Activated naive CD8-positive, alpha-beta T cell treated with anti-CD3 and anti-CD28 coated beads, Interleukin-2, amount 10 ng/mL, durations not matched to agents 7 days and 5 days (primary cell): ENCODE measurements at regions not wholly inside any gene's neighbourhood (a gene's known extent, or its start where the extent isn't known, plus 50 kb on each side); places are given as distances from the start of the nearest gene placed in this dataset.

Source experiments
- ATAC-seq: fragments of 150-1000 bp; cut with Tn5 transposase; one replicate; pipeline ENCODE4 v1.10.0; 2021; ENCODE audit warnings: low read depth, moderate library complexity
- POLR2A ChIA-PET: fragments of 350-600 bp; sonication (Branson Sonifier 250); formaldehyde crosslinking; loops from one replicate; lab custom pipeline; 2021; ENCODE audit warnings: antibody characterized with exemption; lab: Charles Lee
- DNase-seq: peaks from one replicate; pipeline ENCODE4 v3.0.0; 2021
- H3K27ac Mint-ChIP-seq: one replicate; pipeline ENCODE4 v1.8.0; 2022; ENCODE audit warnings: mild to moderate bottlenecking, mixed read lengths
- H3K27me3 Mint-ChIP-seq: one replicate; pipeline ENCODE4 v1.8.0; 2022; ENCODE audit warnings: mild to moderate bottlenecking, moderate library complexity, mixed read lengths
- H3K36me3 Mint-ChIP-seq: one replicate; pipeline ENCODE4 v1.8.0; 2021; ENCODE audit warnings: mild to moderate bottlenecking, mixed read lengths
- H3K4me1 Mint-ChIP-seq: one replicate; pipeline ENCODE4 v1.8.0; 2021; ENCODE audit warnings: mixed read lengths
- H3K4me3 Mint-ChIP-seq: one replicate; pipeline ENCODE4 v1.8.0; 2022; ENCODE audit warnings: mild to moderate bottlenecking, moderate library complexity, mixed read lengths
- H3K9me3 Mint-ChIP-seq: one replicate; pipeline ENCODE4 v1.8.0; 2021; ENCODE audit warnings: mixed read lengths

- no peak overlapping the region for H3K4me3 Mint-ChIP-seq
Observed at GRCh38 chr17:15049795-15050160, 215.3 kb downstream of the PMP22 start.

GRCh38 chr17:15048933-15049794 is 216.0 kb downstream of the PMP22 start:
- ATAC-seq (no peak), DNase-seq (no peak)
- H3K4me3 Mint-ChIP-seq = no peak overlapping the region
- POLR2A ChIA-PET = no interaction called here
- H3K9me3 Mint-ChIP-seq = no peaks in the 10 kb centered on the region
- H3K27me3 Mint-ChIP-seq = peaks cover 17% of the 10 kb centered on the region
- no peaks in the 10 kb centered on the region for H3K4me1 Mint-ChIP-seq
- no peak overlapping the region for H3K27ac Mint-ChIP-seq
- no peaks in the 10 kb centered on the region for H3K36me3 Mint-ChIP-seq

More at GRCh38 chr17:15049795-15050160, 215.3 kb downstream of the PMP22 start:
- ATAC-seq (no peak), DNase-seq (no peak)
- Mint-ChIP-seq H3K4me1 (no peaks in the 10 kb centered on the region), H3K9me3 (no peaks in the 10 kb centered on the region), H3K27me3 (peaks cover 17% of the 10 kb centered on the region), H3K27ac (no peak overlapping the region), H3K36me3 (no peaks in the 10 kb centered on the region)
- POLR2A ChIA-PET = no interaction called here

GRCh38 chr17:15048381-15048780 is 216.7 kb downstream of the PMP22 start:
- POLR2A ChIA-PET = no interaction called here
- H3K4me1 Mint-ChIP-seq = no peaks in the 10 kb centered on the region
- H3K36me3 Mint-ChIP-seq = no peaks in the 10 kb centered on the region
- peaks cover 17% of the 10 kb centered on the region for H3K27me3 Mint-ChIP-seq
- DNase-seq = no peak
- H3K4me3 Mint-ChIP-seq = no peak overlapping the region
- no peak for ATAC-seq
- no peaks in the 10 kb centered on the region for H3K9me3 Mint-ChIP-seq
- no peak overlapping the region for H3K27ac Mint-ChIP-seq

GRCh38 chr17:15042311-15042710 is 222.8 kb downstream of the PMP22 start:
- Mint-ChIP-seq H3K27me3 (peaks cover 4% of the 10 kb centered on the region), H3K4me1 (no peaks in the 10 kb centered on the region), H3K27ac (no peak overlapping the region), H3K36me3 (no peaks in the 10 kb centered on the region), H3K9me3 (no peaks in the 10 kb centered on the region), H3K4me3 (no peak overlapping the region)
- ATAC-seq (no peak), DNase-seq (no peak)
- POLR2A ChIA-PET = no interaction called here

GRCh38 chr17:15039366-15039765 is 225.8 kb downstream of the PMP22 start:
- no peak overlapping the region for H3K4me3 Mint-ChIP-seq
- no peak for ATAC-seq
- no peaks in the 10 kb centered on the region for H3K36me3 Mint-ChIP-seq
- POLR2A ChIA-PET = no interaction called here
- DNase-seq = no peak
- no peaks in the 10 kb centered on the region for H3K27me3 Mint-ChIP-seq
- peaks cover 2% of the 10 kb centered on the region for H3K9me3 Mint-ChIP-seq
- no peaks in the 10 kb centered on the region for H3K4me1 Mint-ChIP-seq
- no peak overlapping the region for H3K27ac Mint-ChIP-seq

- H3K27me3 Mint-ChIP-seq = no peaks in the 10 kb centered on the region
- DNase-seq = no peak
- H3K9me3 Mint-ChIP-seq = peaks cover 2% of the 10 kb centered on the region
- no peak for ATAC-seq
- H3K36me3 Mint-ChIP-seq = no peaks in the 10 kb centered on the region
- POLR2A ChIA-PET = no interaction called here
- H3K4me1 Mint-ChIP-seq = no peaks in the 10 kb centered on the region
- H3K27ac Mint-ChIP-seq = no peak overlapping the region
- no peak overlapping the region for H3K4me3 Mint-ChIP-seq
Observed at GRCh38 chr17:15038656-15039055, 226.5 kb downstream of the PMP22 start.

GRCh38 chr17:15036238-15036637 is 228.9 kb downstream of the PMP22 start:
- Mint-ChIP-seq H3K27me3 (no peaks in the 10 kb centered on the region), H3K9me3 (peaks cover 2% of the 10 kb centered on the region), H3K36me3 (no peaks in the 10 kb centered on the region), H3K27ac (no peak overlapping the region), H3K4me3 (no peak overlapping the region), H3K4me1 (no peaks in the 10 kb centered on the region)
- DNase-seq (no peak), ATAC-seq (no peak)
- POLR2A ChIA-PET = no interaction called here

GRCh38 chr17:15031975-15032374 is 233.2 kb downstream of the PMP22 start:
- no peaks in the 10 kb centered on the region for H3K4me1 Mint-ChIP-seq

GRCh38 chr17:15029469-15029868 is 235.7 kb downstream of the PMP22 start:
- no peaks in the 10 kb centered on the region for H3K27me3 Mint-ChIP-seq
- H3K4me1 Mint-ChIP-seq = no peaks in the 10 kb centered on the region

More at GRCh38 chr17:15031975-15032374, 233.2 kb downstream of the PMP22 start:
- ATAC-seq (no peak), DNase-seq (no peak)
- POLR2A ChIA-PET = no interaction called here
- Mint-ChIP-seq H3K36me3 (no peaks in the 10 kb centered on the region), H3K27me3 (no peaks in the 10 kb centered on the region), H3K9me3 (no peaks in the 10 kb centered on the region), H3K27ac (no peak overlapping the region), H3K4me3 (no peak overlapping the region)

GRCh38 chr17:15027853-15028252 is 237.3 kb downstream of the PMP22 start:
- no peaks in the 10 kb centered on the region for H3K36me3 Mint-ChIP-seq
- ATAC-seq (no peak), DNase-seq (no peak)
- H3K27me3 Mint-ChIP-seq = no peaks in the 10 kb centered on the region
- POLR2A ChIA-PET = no interaction called here
- no peak overlapping the region for H3K4me3 Mint-ChIP-seq
- H3K4me1 Mint-ChIP-seq = no peaks in the 10 kb centered on the region
- no peak overlapping the region for H3K27ac Mint-ChIP-seq
- peaks cover 1% of the 10 kb centered on the region for H3K9me3 Mint-ChIP-seq

More at GRCh38 chr17:15029469-15029868, 235.7 kb downstream of the PMP22 start:
- H3K9me3 Mint-ChIP-seq = no peaks in the 10 kb centered on the region
- DNase-seq (no peak), ATAC-seq (no peak)
- no peak overlapping the region for H3K4me3 Mint-ChIP-seq
- POLR2A ChIA-PET = no interaction called here
- H3K27ac Mint-ChIP-seq = no peak overlapping the region
- no peaks in the 10 kb centered on the region for H3K36me3 Mint-ChIP-seq

GRCh38 chr17:15026088-15026487 is 239.0 kb downstream of the PMP22 start:
- ATAC-seq (no peak), DNase-seq (no peak)
- POLR2A ChIA-PET = no interaction called here
- H3K27ac Mint-ChIP-seq = no peak overlapping the region
- H3K36me3 Mint-ChIP-seq = no peaks in the 10 kb centered on the region
- H3K27me3 Mint-ChIP-seq = no peaks in the 10 kb centered on the region
- peaks cover 1% of the 10 kb centered on the region for H3K9me3 Mint-ChIP-seq
- H3K4me3 Mint-ChIP-seq = no peak overlapping the region
- no peaks in the 10 kb centered on the region for H3K4me1 Mint-ChIP-seq

- POLR2A ChIA-PET = no interaction called here
- Mint-ChIP-seq H3K27me3 (no peaks in the 10 kb centered on the region), H3K27ac (no peak overlapping the region), H3K9me3 (peaks cover 1% of the 10 kb centered on the region), H3K4me3 (no peak overlapping the region), H3K4me1 (no peaks in the 10 kb centered on the region), H3K36me3 (no peaks in the 10 kb centered on the region)
- ATAC-seq (no peak), DNase-seq (no peak)
Observed at GRCh38 chr17:15023589-15024336, 241.4 kb downstream of the PMP22 start.

- H3K4me1 Mint-ChIP-seq = no peaks in the 10 kb centered on the region
- H3K27ac Mint-ChIP-seq = no peak overlapping the region
- DNase-seq (no peak), ATAC-seq (no peak)
- POLR2A ChIA-PET = no interaction called here
- no peak overlapping the region for H3K4me3 Mint-ChIP-seq
- no peaks in the 10 kb centered on the region for H3K27me3 Mint-ChIP-seq
- H3K36me3 Mint-ChIP-seq = no peaks in the 10 kb centered on the region
- H3K9me3 Mint-ChIP-seq = no peaks in the 10 kb centered on the region
Observed at GRCh38 chr17:15019158-15019557, 246.0 kb downstream of the PMP22 start.
